ENCODE measurements at regions not wholly inside any gene's neighbourhood (a gene's known extent, or its start where the extent isn't known, plus 50 kb on each side); places are given as distances from the start of the nearest gene placed in this dataset.
A peak's percentile ranks its signal among the peaks of the same experiment; 100 is the strongest.

- TF ChIP-seq ZEB2 (IDR thresholded peaks at IDR 0.05) (0 out of 2 replicates have a peak, but pooled peaks have one; percentile 26), NELFE (IDR thresholded peaks at IDR 0.05; ENCODE audit: insufficient read depth, insufficient read length) (no peak), GTF2B (IDR thresholded peaks at IDR 0.05; ENCODE audit: extremely low read depth, insufficient read length) (no peak), ZNF407 (IDR thresholded peaks at IDR 0.05; ENCODE audit: low read depth) (0 out of 2 replicates have a peak, but pooled peaks have one; percentile 20), HLTF (IDR thresholded peaks at IDR 0.05) (0 out of 2 replicates have a peak, but pooled peaks have one; percentile 35), DPF2 (IDR thresholded peaks at IDR 0.05) (0 out of 2 replicates have a peak, but pooled peaks have one; percentile 14), ZNF316 (IDR thresholded peaks at IDR 0.05) (peak; percentile 65), ZFP36 (IDR thresholded peaks at IDR 0.05; ENCODE audit: low read depth, low read length, partially characterized antibody) (peak; percentile 85), FOXK2 (conservative IDR thresholded peaks at IDR 0.05 in 1 of 2, IDR thresholded peaks at IDR 0.05 in 1 of 2; ENCODE audit: low read depth in 2 of 2) (peak; percentile 35 to 74; a peak in 3 of 4 replicates), ATF2 (CRISPR knock-in tag; IDR thresholded peaks at IDR 0.05) (no peak), BRD9 (IDR thresholded peaks at IDR 0.05; ENCODE audit: low read depth, partially characterized antibody) (peak; percentile 100), C11orf30 (IDR thresholded peaks at IDR 0.05; ENCODE audit: low read depth) (peak; percentile 70), TRIM28 (IDR thresholded peaks at IDR 0.05) (no peak), SMARCA5 (IDR thresholded peaks at IDR 0.05) (peak; percentile 32; the same call in 1 of the 2 replicates)
- FAIRE-seq (no peak), DNase-seq (ENCODE audit: extremely low read depth in 1 of 4, low spot score in 3 of 4) (no peak), ATAC-seq (peak; percentile 19)
- Histone ChIP-seq H3K9me1 (ENCODE audit: control insufficient read depth, insufficient read depth, low read length) (no peaks in the 10 kb centered on the region), H4K20me1 (replicated peaks; ENCODE audit: control insufficient read depth, insufficient read depth, low read length) (no peaks in the 10 kb centered on the region), H3K9me3 (replicated peaks; ENCODE audit: control insufficient read depth, insufficient read depth, low read depth, low read length) (no peaks in the 10 kb centered on the region), H3K4me1 (replicated peaks in 1 of 2; ENCODE audit: control insufficient read depth in 2 of 2, insufficient read depth in 2 of 2, low read length in 2 of 2) (peaks cover 8 to 39% of the 10 kb centered on the region in 2 experiments; a peak in 4 of 5 replicates), H2AFZ (ENCODE audit: low read depth, low read length) (peak overlapping the region; percentile 46), H3K4me2 (ENCODE audit: insufficient read depth, low read length) (no peak overlapping the region), H3K27me3 (ENCODE audit: control insufficient read depth in 2 of 2, insufficient read depth in 2 of 2, low read length in 2 of 2) (no peaks in the 10 kb centered on the region), H3K4me3 (no peak overlapping the region), H3K27ac (ENCODE audit: extremely low read depth, low read depth, low read length) (peak overlapping the region; percentile 6; the same call in 1 of the 3 replicates), H3K9ac (ENCODE audit: insufficient read depth in 1 of 2, low read depth in 2 of 2, low read length in 2 of 2) (0 out of 4 replicates have a peak overlapping the region, but pooled peaks of 1 of the 2 experiments have one; percentile 4), H3K36me3 (ENCODE audit: control insufficient read depth, insufficient read depth, low read length) (no peaks in the 10 kb centered on the region), H3K79me2 (ENCODE audit: control insufficient read depth, insufficient read depth, low read length) (no peaks in the 10 kb centered on the region)
- BruUV-seq (replicated peaks), result no TSS peak
- in situ Hi-C loops (cut with MboI) (no loop called here), intact Hi-C loops (cut with micrococcal nuclease) (no loop called here)
- ChIA-PET POLR2A (interaction anchor here (0.6 to 2.0 kb wide), 3 partner anchors 9 to 205 kb away, joined by 3 to 6 read pairs (median 3); no protein-coding TSS in a partner anchor), CTCF (ENCODE audit: low intra/inter-chr PET ratio) (no interaction called here)
- 30% methylated on average over 4 of the region's 5 CpGs for WGBS (ENCODE audit: insufficient coverage, low coverage, missing lambda C conversion rate)
Measured at GRCh38 chr15:66898656-66899386, 166.6 kb upstream of the SMAD3 start.
